Stimulated activated CD4-positive, alpha-beta T cell treated with anti-CD3 and anti-CD28 coated beads, Interleukin-2, amount 100 ng/mL, for 48 hours (primary cell): ENCODE measurements at regions not wholly inside any gene's neighbourhood (a gene's known extent, or its start where the extent isn't known, plus 50 kb on each side); places are given as distances from the start of the nearest gene placed in this dataset.

Source experiments
- DNase-seq, 2 donors: peaks; one replicate each; pipeline ENCODE4 v3.0.0-alpha.2; 2020

- DNase-seq: no peak
These were observed 359.0 kb upstream of the ZNF521 start for GRCh38 chr18:25710981-25711380.

DNA sequence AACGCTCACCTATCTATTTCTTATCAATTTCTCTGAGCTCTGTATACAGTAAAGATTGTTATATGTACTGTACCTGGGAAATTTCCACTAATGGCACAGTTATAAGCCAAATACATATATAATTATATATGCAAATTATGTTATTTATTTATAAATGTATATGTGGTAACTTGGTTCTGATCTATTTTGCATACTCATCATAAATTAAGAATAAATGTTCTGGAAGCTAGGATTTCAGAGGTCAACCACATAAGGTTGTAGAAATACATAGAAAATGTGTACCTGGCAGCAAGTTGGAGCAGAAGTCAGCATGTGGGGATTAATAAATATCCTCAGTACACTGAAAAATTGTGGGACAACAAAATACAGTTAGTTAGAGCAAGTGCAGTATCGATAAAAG lies 353.7 kb upstream of the ZNF521 start:
- no peak for DNase-seq

DNA sequence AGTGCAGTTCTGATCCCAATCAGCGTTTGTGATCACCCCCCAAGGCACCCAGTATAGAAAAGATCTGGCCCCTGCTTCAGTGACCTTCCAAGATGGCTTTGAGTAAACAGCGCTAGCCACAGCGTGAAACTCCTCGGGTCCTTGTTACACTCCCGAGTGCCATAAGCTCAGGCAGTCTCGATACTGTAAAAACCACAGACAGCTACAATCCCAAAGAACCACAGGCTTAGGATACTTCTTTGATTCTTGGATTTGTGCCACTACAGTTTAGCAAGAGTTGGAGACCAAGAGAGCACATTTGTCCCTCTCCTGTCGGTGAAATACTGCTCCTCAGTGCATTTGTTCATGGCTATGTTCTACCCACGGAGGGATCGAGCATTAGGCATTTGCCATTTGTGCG lies 352.5 kb upstream of the ZNF521 start:
- no peak for DNase-seq

DNA sequence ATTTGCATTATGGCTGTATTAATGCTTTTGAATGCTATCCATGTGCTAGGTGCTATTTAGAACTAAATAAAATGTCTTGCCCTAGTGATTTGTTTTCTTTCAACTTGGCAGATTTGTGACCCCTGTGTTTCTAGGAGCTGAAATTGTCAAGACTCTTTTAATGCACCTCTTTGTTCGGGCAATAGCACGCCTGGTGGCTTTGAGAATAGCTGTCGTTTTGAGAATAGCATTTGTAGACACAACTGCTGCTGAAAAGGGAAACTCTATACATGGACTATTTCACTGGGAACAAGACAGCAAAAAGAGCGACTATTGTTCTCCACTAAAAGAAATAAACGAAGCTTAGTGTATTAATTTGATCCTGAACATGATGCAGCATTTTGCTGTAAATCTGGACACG lies 352.1 kb upstream of the ZNF521 start:
- DNase-seq: no peak

- no peak for DNase-seq
These were observed 349.9 kb upstream of the ZNF521 start for GRCh38 chr18:25701821-25702220.

DNA sequence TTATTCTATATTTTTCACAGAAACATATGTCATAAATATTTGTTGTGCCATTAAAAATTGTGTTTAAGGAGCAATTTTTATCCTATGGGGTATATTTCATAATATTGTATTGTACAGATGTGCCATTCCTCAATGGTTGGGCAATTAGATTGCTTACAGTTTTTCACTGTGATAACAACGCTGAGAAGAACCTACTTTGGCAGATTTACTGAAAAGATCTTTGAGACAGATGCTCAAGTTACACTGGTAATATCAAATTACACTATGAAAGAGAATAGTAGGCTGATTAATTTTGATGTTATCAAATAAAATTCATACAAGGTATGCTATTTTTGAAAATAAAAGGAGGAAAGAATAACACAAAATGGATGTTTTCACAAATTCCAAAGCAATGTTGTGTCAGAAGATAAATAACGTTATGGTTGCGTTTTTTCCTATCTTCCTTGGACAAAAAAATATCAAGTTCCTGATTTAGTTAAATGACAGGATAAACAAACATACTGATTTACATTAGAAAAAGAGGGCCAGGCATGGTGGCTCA lies 335.1 kb upstream of the ZNF521 start:
- no peak for DNase-seq

DNA sequence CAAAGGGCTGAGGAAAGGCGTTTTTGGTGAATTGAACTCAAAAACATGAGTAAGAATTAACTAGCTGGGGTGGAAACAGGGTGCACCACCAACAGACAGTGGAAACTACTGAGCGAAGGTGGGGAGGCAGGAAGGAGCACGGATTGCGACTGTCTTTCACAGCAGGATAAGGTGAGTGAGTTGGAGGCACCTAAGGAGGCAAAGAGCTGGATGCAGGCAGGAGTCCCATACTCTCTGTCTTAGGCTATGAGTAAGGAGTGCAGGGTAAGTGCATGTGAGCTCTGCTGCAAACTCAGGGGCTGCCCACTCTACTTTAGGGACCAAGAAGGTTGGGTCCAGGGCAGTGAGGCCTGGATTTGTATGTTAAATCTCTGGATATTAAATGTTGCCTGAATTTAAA lies 333.1 kb upstream of the ZNF521 start:
- no peak for DNase-seq

DNA sequence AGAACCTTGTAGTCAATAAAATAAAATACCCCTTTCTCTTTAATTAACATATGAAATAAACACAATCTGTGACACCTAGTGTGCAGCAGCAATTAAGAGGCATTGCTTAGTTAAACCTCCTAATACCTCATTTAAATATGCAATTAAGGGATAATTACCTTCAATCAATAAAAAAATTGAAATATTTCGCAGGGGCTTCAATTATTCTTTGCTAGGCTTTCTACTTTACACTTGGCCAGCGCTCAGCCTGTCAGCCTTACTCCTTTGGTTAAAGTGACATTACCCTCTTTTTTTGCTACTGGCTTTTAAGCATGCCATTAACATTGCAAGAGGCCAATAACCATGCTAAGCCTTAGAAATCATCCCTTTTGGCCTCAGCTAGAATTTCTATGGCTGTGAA lies 327.5 kb upstream of the ZNF521 start:
- no peak for DNase-seq

GRCh38 chr18:25678221-25678620 lies 326.3 kb upstream of the ZNF521 start:
- no peak for DNase-seq

DNA sequence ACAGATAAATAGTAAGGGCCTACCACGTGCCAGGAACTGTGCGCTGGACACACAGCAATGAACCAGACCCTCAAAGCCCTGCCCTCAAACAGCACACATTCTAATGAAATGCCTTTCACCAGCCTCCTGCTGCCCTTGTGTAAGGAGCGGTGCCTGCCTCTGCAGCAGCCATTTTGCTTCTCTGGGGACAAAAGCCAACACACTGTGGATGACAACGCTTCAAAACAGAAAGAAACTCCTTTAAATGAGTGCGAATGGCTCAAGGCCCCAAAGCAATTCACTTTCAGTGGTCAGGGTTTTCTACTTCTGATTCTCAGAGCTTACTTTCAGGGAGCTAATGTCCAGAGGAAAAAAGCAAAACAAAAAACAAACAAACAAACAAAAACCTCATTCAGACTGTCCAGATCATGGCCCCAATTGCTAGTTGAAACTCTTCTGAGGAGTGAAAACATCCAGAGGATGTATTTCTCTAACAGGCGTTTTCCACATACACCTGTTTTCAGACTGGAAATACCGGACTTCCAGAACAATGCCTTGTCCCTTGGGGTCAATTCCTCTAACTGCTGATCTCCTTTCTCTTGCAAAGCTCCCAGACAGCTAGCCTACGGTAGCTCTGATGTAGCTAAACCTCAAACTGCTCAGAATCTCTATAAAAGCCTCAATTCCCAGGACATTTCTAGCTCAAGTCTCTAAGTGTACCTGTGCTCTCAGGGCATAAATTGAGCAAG lies 323.3 kb upstream of the ZNF521 start:
- no peak for DNase-seq

DNA sequence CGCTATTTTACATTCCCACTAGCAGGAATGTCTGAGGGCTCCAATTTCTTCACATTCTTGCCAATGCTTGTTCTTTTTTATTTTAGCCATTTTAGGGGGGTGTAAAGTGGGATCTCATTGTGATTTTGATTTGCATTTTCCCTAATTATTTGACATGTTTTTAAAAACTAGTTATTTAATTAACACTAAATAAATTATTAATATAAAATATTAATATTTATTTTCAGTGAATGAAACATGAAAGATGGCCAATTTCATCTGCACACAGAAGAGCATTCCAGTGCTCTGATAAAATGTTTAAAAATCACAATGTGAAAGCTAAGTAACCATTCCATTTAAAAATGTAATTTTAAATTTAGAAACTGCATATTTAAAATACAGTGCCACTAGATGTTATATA lies 322.2 kb upstream of the ZNF521 start:
- DNase-seq: no peak

GRCh38 chr18:25672490-25672889 lies 320.5 kb upstream of the ZNF521 start:
- DNase-seq: no peak

DNA sequence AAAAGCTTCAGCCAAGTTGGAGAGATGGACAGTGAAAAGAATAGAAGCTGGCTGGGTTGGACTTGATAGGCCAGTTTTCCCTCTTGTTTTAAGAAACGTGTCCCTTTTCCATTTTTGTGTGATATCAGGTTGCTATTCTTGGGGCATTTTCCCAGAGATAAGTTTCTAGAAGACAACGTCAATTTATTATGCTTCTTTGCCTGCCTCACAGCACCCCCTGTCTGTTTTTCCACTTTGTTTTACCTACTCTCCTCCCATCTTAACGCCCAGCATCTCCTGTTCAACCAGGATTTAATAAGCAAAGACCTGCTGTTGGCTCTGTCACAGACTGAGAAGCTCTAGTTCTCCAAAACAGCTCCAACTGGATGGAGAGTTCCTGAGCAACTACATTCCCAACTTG lies 317.8 kb upstream of the ZNF521 start:
- DNase-seq: no peak

GRCh38 chr18:25662272-25662671 lies 310.3 kb upstream of the ZNF521 start:
- DNase-seq: no peak

DNA sequence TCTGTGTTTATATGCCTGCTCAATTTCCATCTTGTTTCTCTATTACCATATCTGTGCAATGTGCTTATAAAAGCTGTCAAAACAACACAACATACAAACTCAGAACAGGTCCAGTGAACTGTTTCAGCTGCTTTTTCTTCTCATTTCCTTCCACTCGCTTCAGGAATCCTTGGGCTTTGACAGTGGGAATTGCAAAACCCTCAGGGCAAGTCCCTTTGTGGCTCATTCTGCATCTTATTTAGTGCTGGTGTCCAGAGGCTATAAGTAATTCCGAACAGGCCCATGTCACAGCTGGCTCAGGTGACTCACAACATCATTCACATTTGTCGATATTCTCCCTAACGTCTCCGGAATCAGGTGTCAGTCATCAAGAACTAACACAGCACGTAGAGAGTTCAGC lies 309.9 kb upstream of the ZNF521 start:
- DNase-seq: no peak

DNA sequence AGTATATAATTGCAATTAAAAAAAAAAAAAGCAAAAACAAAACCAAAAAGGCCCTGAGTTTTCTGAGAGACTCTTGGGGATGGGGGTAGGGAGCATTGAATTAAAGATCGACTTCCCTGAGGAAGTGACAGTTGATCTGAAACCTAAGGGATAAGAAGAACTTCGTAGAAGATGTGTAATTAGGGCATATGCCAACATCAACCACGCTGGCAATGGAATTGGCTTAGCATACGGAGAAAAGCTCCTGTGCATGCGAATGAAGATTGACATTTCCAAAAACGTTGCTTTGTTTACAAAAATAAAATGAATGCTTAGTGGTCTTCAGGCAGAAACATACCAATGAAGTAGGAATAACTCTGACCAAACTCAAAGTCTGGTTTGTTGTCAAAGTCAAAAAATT lies 307.6 kb upstream of the ZNF521 start:
- DNase-seq: no peak

DNA sequence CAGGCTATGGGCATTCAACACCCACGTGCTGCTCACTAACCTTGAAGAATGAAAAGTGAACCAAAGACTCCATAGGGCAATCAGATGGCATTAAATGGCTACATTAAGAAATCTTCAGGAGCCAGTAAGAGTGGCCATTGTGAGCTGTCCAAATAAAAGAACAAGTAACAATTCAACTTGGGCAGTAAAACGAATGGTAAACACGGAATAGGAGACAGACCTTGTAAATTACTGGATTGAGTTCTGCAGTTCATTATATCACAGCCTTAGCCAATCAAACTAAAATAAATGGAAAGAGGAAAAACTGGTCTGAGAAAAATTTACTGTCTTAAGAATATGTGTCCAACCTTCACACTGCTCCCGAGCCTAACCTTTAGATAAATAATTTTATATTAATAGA lies 306.5 kb upstream of the ZNF521 start:
- no peak for DNase-seq

DNA sequence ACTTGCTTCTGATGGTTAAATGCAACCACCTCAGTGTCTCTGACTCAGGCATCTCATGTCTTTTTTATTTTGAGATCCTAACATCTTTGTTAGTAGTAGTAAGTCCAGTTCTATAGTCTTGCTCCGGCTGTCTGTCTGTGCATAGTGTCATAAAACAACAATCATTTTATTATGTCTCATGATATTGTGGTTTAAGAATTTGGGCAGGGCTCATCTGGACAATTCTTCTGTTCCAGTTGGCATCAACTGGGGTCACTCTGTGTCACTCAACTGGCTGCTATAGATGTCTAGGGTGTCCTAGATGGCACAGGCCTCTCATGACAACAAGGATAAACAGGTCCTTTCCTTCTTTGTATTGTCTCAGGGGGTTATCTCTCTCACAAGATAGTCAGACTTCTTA lies 299.6 kb upstream of the ZNF521 start:
- DNase-seq: no peak

DNA sequence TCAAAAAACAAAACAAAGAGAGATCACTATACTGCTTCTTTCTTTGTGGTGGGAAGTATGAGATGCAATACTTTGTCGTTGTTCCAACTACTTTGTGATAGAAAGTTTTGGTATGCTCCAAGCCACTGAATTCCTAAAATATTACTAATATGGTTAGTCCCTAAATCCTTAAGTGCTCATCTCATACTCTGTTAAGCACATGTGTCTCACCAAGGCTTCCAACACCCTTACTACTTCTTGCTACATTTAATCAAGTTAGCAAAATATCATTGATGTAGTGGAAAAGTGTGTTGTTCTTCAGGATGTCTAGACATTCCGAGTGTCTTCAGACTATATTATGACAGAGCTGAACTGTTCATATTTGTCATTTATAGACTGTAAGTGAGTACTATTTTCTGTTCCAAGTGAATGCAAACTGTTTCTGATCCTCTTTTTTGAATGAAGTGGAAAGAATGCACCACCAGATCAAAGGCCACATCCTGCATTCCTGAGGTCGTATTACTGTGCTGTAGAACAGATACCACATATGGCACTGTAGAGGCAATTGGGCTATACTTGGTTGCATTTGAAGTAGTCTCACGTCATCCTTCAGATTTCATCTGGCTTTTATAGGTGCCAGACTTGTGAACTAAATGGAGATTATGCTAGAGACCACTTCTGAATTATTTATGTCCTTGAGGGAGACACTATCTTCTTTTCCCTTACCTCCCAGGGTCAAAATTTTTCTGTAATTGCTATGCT lies 298.4 kb upstream of the ZNF521 start:
- no peak for DNase-seq

GRCh38 chr18:25648716-25649260 lies 296.8 kb upstream of the ZNF521 start:
- no peak for DNase-seq

GRCh38 chr18:25647404-25647803 lies 295.4 kb upstream of the ZNF521 start:
- no peak for DNase-seq

GRCh38 chr18:25646971-25647370 lies 295.0 kb upstream of the ZNF521 start:
- DNase-seq: no peak

DNA sequence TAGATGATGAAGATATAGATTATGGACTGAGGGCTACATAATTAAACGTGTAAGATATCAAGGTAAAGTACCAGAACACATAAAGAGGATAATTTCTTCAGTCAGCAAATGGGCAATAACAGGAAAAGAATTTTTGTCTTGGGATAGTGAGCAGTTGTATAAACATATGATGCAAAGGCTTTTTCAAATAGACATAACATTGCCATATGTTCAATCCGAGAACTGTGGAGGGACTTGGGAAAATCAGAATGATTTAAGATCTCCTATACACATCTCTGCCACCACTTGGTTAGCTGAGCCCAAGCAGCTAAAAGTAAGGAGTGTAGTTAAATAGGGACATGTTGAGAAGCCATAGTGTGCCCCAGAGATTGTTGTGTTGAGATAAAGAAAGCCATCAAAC lies 287.6 kb upstream of the ZNF521 start:
- no peak for DNase-seq

DNA sequence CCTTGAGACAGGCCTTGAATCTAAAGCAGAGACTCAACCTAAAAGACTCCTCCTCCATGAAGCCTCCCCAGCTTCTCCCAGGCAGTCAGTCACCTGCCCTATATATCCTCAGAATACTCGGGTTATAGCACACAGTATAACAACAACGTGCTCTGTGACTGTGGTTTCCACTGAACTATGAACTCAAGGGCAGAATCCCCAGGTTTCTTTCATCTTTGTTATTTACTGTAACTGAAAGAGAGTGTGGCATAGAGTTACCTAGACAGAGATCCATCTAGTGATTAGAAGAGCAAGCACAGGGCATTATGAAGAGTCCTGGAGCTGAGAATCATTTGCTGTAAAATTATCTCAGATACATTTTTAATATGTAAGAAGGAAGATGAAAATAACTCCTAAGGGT lies 281.6 kb upstream of the ZNF521 start:
- DNase-seq: no peak
